Tibial nerve (tissue), 4 donors: ENCODE measurements at regions not wholly inside any gene's neighbourhood (a gene's known extent, or its start where the extent isn't known, plus 50 kb on each side); places are given as distances from the start of the nearest gene placed in this dataset.

Source experiments
- DNase-seq, 2 donors: peaks; one replicate each; pipeline ENCODE4 v3.0.0-alpha.2; 2019; ENCODE audit warnings: low spot score in 2 of 2
- H3K27ac ChIP-seq, 4 donors: fragments of 200-600 bp; sonication (generic) in 3 of 4; one replicate each; pipeline ENCODE4 v1.5.1; 2017 to 2019; ENCODE audit warnings: mild to moderate bottlenecking in 1 of 4
- H3K27me3 ChIP-seq, 2 donors: fragments of 200-600 bp; sonication (generic) in 1 of 2; one replicate each; pipeline versions ENCODE4 v1.5.1 to v1.6.0; 2017 to 2019
- H3K36me3 ChIP-seq, 3 donors: fragments of 200-600 bp; sonication (generic); one replicate each; pipeline ENCODE4 v1.5.1; 2018 to 2019
- H3K4me1 ChIP-seq, 4 donors: fragments of 200-600 bp; sonication (generic) in 3 of 4; one replicate each; pipeline ENCODE4 v1.5.1; 2017 to 2019
- H3K4me3 ChIP-seq, 4 donors: fragments of 200-600 bp; sonication (generic) in 3 of 4; one replicate each; pipeline ENCODE4 v1.5.1; 2017 to 2019; ENCODE audit warnings: mild to moderate bottlenecking in 1 of 4, moderate library complexity in 1 of 4
- H3K9me3 ChIP-seq, 4 donors: fragments of 200-600 bp; sonication (generic) in 3 of 4; one replicate each; pipeline ENCODE4 v1.5.1; 2017 to 2019
- EP300 ChIP-seq, 2 donors: sonication (generic); formaldehyde crosslinking; IDR thresholded peaks; one replicate each; pipeline ENCODE4 v1.6.1; 2017; ENCODE audit warnings: antibody characterized with exemption in 2 of 2, mild to moderate bottlenecking in 1 of 2
- POLR2A ChIP-seq, 2 donors: fragments of 450-650 bp; IDR thresholded peaks; one replicate each; pipeline ENCODE4 v1.6.1; 2017; ENCODE audit warnings: antibody characterized with exemption in 2 of 2, mild to moderate bottlenecking in 2 of 2, moderate library complexity in 2 of 2
- WGBS, 2 donors: methylation state at CpG; one replicate each; pipeline ENCODE4 v1.1.5; 2018; 5-methylcytosine and 5-hydroxymethylcytosine counted together
- TF ChIP-seq, protein P1 (sequence below), 5 experiments: fragments of 200-600 bp in 3 of 5; fragments of 450-650 bp in 2 of 5; sonication (generic) in 3 of 5; IDR thresholded peaks; one replicate each; pipeline ENCODE4 v1.5.1; 2016 to 2019; ENCODE audit warnings: antibody characterized with exemption in 5 of 5, mild to moderate bottlenecking in 3 of 5, moderate library complexity in 2 of 5

- TF ChIP-seq POLR2A (IDR thresholded peaks at IDR 0.05) (no peak), EP300 (IDR thresholded peaks at IDR 0.05) (no peak)
- TF ChIP-seq, protein P1, sequence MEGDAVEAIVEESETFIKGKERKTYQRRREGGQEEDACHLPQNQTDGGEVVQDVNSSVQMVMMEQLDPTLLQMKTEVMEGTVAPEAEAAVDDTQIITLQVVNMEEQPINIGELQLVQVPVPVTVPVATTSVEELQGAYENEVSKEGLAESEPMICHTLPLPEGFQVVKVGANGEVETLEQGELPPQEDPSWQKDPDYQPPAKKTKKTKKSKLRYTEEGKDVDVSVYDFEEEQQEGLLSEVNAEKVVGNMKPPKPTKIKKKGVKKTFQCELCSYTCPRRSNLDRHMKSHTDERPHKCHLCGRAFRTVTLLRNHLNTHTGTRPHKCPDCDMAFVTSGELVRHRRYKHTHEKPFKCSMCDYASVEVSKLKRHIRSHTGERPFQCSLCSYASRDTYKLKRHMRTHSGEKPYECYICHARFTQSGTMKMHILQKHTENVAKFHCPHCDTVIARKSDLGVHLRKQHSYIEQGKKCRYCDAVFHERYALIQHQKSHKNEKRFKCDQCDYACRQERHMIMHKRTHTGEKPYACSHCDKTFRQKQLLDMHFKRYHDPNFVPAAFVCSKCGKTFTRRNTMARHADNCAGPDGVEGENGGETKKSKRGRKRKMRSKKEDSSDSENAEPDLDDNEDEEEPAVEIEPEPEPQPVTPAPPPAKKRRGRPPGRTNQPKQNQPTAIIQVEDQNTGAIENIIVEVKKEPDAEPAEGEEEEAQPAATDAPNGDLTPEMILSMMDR (IDR thresholded peaks at IDR 0.05), result no peak
- Histone ChIP-seq H3K27me3 (no peaks in the 10 kb centered on the region), H3K36me3 (no peaks in the 10 kb centered on the region), H3K27ac (no peak overlapping the region), H3K4me3 (no peak overlapping the region), H3K9me3 (no peaks in the 10 kb centered on the region), H3K4me1 (peaks cover 0 to 15% (median 4%) of the 10 kb centered on the region in 4 donors)
- WGBS, 2 donors, result 78 to 80% methylated on average over 4 of the region's 4 CpGs
- no peak for DNase-seq
Observed at GRCh38 chr15:96037584-96037983, 292.9 kb upstream of the NR2F2 start.

DNA sequence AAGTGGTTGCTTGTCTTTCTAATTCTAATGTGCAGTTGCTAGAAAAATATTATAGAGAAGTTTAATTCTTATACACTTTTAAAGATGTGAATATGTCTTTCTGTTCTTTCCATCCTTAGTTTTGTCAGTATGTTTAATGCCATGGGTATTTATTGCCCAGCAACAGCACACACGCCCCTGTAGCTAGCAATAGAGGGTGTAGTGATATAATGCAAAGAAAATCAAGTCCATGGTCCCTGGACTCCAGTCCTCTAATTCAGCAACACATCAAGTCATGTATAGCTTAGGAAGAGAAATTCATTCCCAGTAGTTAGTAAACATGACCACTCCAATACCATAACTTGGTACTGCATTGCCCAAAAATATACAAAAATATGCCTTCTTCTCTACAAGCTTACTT lies 292.4 kb upstream of the NR2F2 start:
- DNase-seq, result no peak
- no peaks in the 10 kb centered on the region for H3K27me3 ChIP-seq
- 76 to 79% methylated on average over 1 of the region's 1 CpG for WGBS, 2 donors
- no peak overlapping the region for H3K27ac ChIP-seq
- TF ChIP-seq, protein P1 (IDR thresholded peaks at IDR 0.05), result no peak
- TF ChIP-seq EP300 (IDR thresholded peaks at IDR 0.05), result no peak
- no peak for TF ChIP-seq POLR2A (IDR thresholded peaks at IDR 0.05)
- no peak overlapping the region for H3K4me3 ChIP-seq
- H3K9me3 ChIP-seq, result no peaks in the 10 kb centered on the region
- H3K36me3 ChIP-seq, result no peaks in the 10 kb centered on the region
- peaks cover 0 to 15% (median 4%) of the 10 kb centered on the region in 4 donors for H3K4me1 ChIP-seq

GRCh38 chr15:96038650-96039049 lies 291.9 kb upstream of the NR2F2 start:
- no peak overlapping the region for H3K27ac ChIP-seq
- H3K9me3 ChIP-seq, result no peaks in the 10 kb centered on the region
- TF ChIP-seq POLR2A (IDR thresholded peaks at IDR 0.05), result no peak
- no peak for TF ChIP-seq EP300 (IDR thresholded peaks at IDR 0.05)
- TF ChIP-seq, protein P1 (IDR thresholded peaks at IDR 0.05), result no peak
- H3K4me1 ChIP-seq, result peaks cover 0 to 15% (median 4%) of the 10 kb centered on the region in 4 donors
- H3K27me3 ChIP-seq, result no peaks in the 10 kb centered on the region
- DNase-seq, result no peak
- H3K4me3 ChIP-seq, result no peak overlapping the region
- 72 to 77% methylated on average over 5 of the region's 5 CpGs for WGBS, 2 donors
- no peaks in the 10 kb centered on the region for H3K36me3 ChIP-seq

- no peak for DNase-seq
- H3K4me3 ChIP-seq, result no peak overlapping the region
- TF ChIP-seq, protein P1 (IDR thresholded peaks at IDR 0.05), result no peak
- H3K27ac ChIP-seq, result no peak overlapping the region
- no peaks in the 10 kb centered on the region for H3K9me3 ChIP-seq
- H3K4me1 ChIP-seq, result peaks cover 0 to 16% (median 4%) of the 10 kb centered on the region in 4 donors
- 85 to 87% methylated on average over 3 of the region's 3 CpGs for WGBS, 2 donors
- no peaks in the 10 kb centered on the region for H3K36me3 ChIP-seq
- no peaks in the 10 kb centered on the region for H3K27me3 ChIP-seq
Observed at GRCh38 chr15:96041982-96042733, 288.3 kb upstream of the NR2F2 start.

- 49 to 59% methylated on average over 8 of the region's 8 CpGs for WGBS, 2 donors
- H3K4me3 ChIP-seq, result no peak overlapping the region
- H3K4me1 ChIP-seq, result peaks cover 0 to 22% (median 5%) of the 10 kb centered on the region in 4 donors
- TF ChIP-seq EP300 (IDR thresholded peaks at IDR 0.05) (no peak), POLR2A (IDR thresholded peaks at IDR 0.05) (no peak)
- TF ChIP-seq, protein P1 (IDR thresholded peaks at IDR 0.05), result no peak
- no peak overlapping the region for H3K27ac ChIP-seq
- H3K9me3 ChIP-seq, result no peaks in the 10 kb centered on the region
- no peaks in the 10 kb centered on the region for H3K27me3 ChIP-seq
- no peaks in the 10 kb centered on the region for H3K36me3 ChIP-seq
- no peak for DNase-seq
Observed at GRCh38 chr15:96042734-96043224, 287.7 kb upstream of the NR2F2 start.
